ENCODE measurements at regions not wholly inside any gene's neighbourhood (a gene's known extent, or its start where the extent isn't known, plus 50 kb on each side); places are given as distances from the start of the nearest gene placed in this dataset.
"Not testable (repeated sequence)": the region's sequence is repeated elsewhere in the genome, so short reads cannot be mapped to it uniquely, and the experiment has no call there.

DNA sequence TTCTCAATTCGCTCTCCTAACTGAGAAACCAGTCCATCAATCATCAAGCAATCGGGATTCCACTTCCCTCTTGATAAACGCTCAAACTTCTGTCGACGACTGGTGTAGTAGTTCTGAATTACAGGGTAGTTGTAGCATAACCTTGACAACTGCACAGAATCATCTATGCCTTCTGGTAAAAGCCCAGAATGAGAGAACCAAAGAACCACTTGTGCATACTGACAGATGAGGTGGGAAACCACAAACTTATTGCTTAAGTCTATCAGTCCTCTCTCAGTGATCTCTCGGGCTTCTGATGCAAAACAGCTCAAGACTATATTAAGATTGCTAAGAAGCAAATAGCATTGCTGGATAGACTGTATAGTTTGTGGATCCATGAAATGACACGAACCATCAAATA, 89.4 kb downstream of the TBR1 start:
- not testable (repeated sequence) for TF ChIP-seq CTCF (conservative IDR thresholded peaks at IDR 0.05 in 1 of 2, IDR thresholded peaks at IDR 0.05 in 1 of 2; ENCODE audit: low read depth in 1 of 2, low read length in 2 of 2); EZH2 (IDR thresholded peaks at IDR 0.05; ENCODE audit: low read length, missing control alignments)

Data from fibroblast of lung (primary cell).